GM12865 (cell line): ENCODE measurements at regions not wholly inside any gene's neighbourhood (a gene's known extent, or its start where the extent isn't known, plus 50 kb on each side); places are given as distances from the start of the nearest gene placed in this dataset.
A peak's percentile ranks its signal among the peaks of the same experiment; 100 is the strongest.

Source experiments
- DNase-seq: peaks from one replicate; pipeline ENCODE4 v3.0.0; 2010; ENCODE audit warnings: low read depth
- H3K4me3 ChIP-seq: 2 replicates; pipeline ENCODE4 v1.5.1; 2011; ENCODE audit warnings: mild to moderate bottlenecking, low read depth, low read length, control low read depth
- CTCF ChIP-seq: IDR thresholded peaks from 2 replicates; pipeline ENCODE4 v1.5.1; 2011; ENCODE audit warnings: low read length, control low read depth, low read depth, inconsistent platforms; ENCODE audit not compliant: insufficient read depth; ENCODE audit errors: missing control alignments

- no peak overlapping the region for H3K4me3 ChIP-seq
- no peak for DNase-seq
- no peak for TF ChIP-seq CTCF
Observed at GRCh38 chrX:44643723-44644122, 101.1 kb upstream of the FUNDC1 start.

GRCh38 chrX:44637282-44637681 lies 94.6 kb upstream of the FUNDC1 start:
- no peak overlapping the region for H3K4me3 ChIP-seq
- no peak for TF ChIP-seq CTCF
- DNase-seq, result no peak

- no peak for DNase-seq
- H3K4me3 ChIP-seq, result no peak overlapping the region
- no peak for TF ChIP-seq CTCF
Observed at GRCh38 chrX:44621078-44621477, 78.4 kb upstream of the FUNDC1 start.

- no peak for DNase-seq
- H3K4me3 ChIP-seq, result no peak overlapping the region
- no peak for TF ChIP-seq CTCF
Observed at GRCh38 chrX:44619039-44619438, 76.4 kb upstream of the FUNDC1 start.

- DNase-seq, result peak; percentile 34
- TF ChIP-seq CTCF, result no peak
- no peak overlapping the region for H3K4me3 ChIP-seq
Observed at GRCh38 chrX:44596277-44596676, 53.6 kb upstream of the FUNDC1 start.
